Pancreas (tissue), 10 donors: ENCODE measurements at regions not wholly inside any gene's neighbourhood (a gene's known extent, or its start where the extent isn't known, plus 50 kb on each side); places are given as distances from the start of the nearest gene placed in this dataset.
"Not testable (repeated sequence)": the region's sequence is repeated elsewhere in the genome, so short reads cannot be mapped to it uniquely, and the experiment has no call there.

Experiments
- ATAC-seq, 4 donors: fragments of 200-7000 bp; cut with Tn5 transposase; one replicate each; pipeline versions ENCODE4 v1.8.0 to v1.9.1; 2020; ENCODE audit warnings: mild to moderate bottlenecking in 4 of 4, moderate library complexity in 4 of 4
- DNase-seq, 6 donors: peaks; one replicate each; pipeline ENCODE4 v3.0.0-alpha.2; 2020
- FAIRE-seq: peaks from 2 replicates; lab custom pipeline; 2012; peaks lifted over from hg19 to GRCh38; lab: Jason Lieb, UNC
- H3K27ac ChIP-seq, 4 donors: fragments of 200-600 bp; sonication (generic); 1 replicate in 3 of 4; 2 replicates in 1 of 4; pipeline versions ENCODE4 v1.5.0 to v1.8.0; 2020
- H3K27me3 ChIP-seq, 4 donors: fragments of 200-600 bp; one replicate each; pipeline ENCODE4 v1.8.0; 2021
- H3K36me3 ChIP-seq, 3 donors: fragments of 200-600 bp; sonication (generic) in 1 of 3; one replicate each; pipeline versions ENCODE4 v1.5.0 to v1.8.0; 2020 to 2021
- H3K4me1 ChIP-seq, 3 donors: fragments of 200-600 bp; one replicate each; pipeline ENCODE4 v1.8.0; 2021
- H3K4me3 ChIP-seq, 4 donors: fragments of 200-600 bp; sonication (generic) in 2 of 4; one replicate each; pipeline versions ENCODE4 v1.5.0 to v1.8.0; 2020 to 2021
- H3K9me3 ChIP-seq, 4 donors: fragments of 200-600 bp; one replicate each; pipeline ENCODE4 v1.8.0; 2021
- WGBS, 2 donors: extraction: QIAGEN DNeasy Blood & Tissue Kit; methylation state at CpG; one replicate each; pipeline ENCODE4 v1.1.7; 2013; 5-methylcytosine and 5-hydroxymethylcytosine counted together
- intact Hi-C, 3 donors: fragments of 100-400 bp; cut with DNase I; formaldehyde crosslinking; loops; one replicate each; pipeline versions ENCODE4 v1.11.1 to v1.14.2; 2022
- TF ChIP-seq, protein P1 (sequence below), 4 donors: fragments of 200-600 bp; sonication (generic) in 3 of 4; IDR thresholded peaks; one replicate each; pipeline versions ENCODE4 v1.5.0 to v1.8.0; 2021; ENCODE audit warnings: antibody characterized with exemption in 4 of 4
- donor health status: healthy with polysubstance abuse.
- donor health status: DM: no; HTN: no; CAD: no; lungs with moderate emphysema.
- donor health status: DM: no; HTN: no; CAD: no.
- donor health status: control.
- donor health status: control.
- donor health status: Bipolar disorder and iron deficiency.
- donor health status: DM: yes; HTN: yes; CAD: no.
- donor health status: DM: no; HTN: no; CAD: no.
- donor health status: DM: no; HTN: no; CAD: no.
- donor health status: DM: yes; HTN: yes; CAD: no.

DNA sequence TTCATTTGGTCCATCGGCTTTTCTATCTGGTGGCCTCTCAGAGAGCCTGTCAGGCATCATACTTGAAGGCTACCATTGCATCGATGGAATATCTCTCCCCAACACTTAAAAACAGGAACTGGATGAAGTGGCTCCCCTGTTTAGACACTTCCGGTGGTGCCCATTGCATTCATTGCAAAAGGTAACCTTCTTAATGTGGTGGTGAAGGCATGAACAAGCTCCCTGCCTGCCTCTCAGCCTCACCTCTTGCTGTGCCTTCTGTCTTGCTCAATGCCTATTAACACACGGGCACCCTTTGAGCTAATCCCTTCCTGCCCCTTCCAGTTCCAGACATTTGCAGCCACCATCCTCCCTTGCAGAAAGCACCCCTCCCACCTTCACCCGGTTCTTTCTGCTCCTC lies 233.1 kb upstream of the MSX2 start:
- no peaks in the 10 kb centered on the region for H3K27me3 ChIP-seq
- ATAC-seq, result no peak
- WGBS, 2 donors, result 55 to 64% methylated on average over 5 of the region's 5 CpGs
- intact Hi-C loops, result no loop called here
- H3K27ac ChIP-seq, result no peak overlapping the region
- DNase-seq, result no peak
- H3K4me3 ChIP-seq, result no peak overlapping the region
- no peak for FAIRE-seq
- no peaks in the 10 kb centered on the region for H3K9me3 ChIP-seq
- no peaks in the 10 kb centered on the region for H3K36me3 ChIP-seq
- H3K4me1 ChIP-seq, result no peaks in the 10 kb centered on the region
- TF ChIP-seq, protein P1, sequence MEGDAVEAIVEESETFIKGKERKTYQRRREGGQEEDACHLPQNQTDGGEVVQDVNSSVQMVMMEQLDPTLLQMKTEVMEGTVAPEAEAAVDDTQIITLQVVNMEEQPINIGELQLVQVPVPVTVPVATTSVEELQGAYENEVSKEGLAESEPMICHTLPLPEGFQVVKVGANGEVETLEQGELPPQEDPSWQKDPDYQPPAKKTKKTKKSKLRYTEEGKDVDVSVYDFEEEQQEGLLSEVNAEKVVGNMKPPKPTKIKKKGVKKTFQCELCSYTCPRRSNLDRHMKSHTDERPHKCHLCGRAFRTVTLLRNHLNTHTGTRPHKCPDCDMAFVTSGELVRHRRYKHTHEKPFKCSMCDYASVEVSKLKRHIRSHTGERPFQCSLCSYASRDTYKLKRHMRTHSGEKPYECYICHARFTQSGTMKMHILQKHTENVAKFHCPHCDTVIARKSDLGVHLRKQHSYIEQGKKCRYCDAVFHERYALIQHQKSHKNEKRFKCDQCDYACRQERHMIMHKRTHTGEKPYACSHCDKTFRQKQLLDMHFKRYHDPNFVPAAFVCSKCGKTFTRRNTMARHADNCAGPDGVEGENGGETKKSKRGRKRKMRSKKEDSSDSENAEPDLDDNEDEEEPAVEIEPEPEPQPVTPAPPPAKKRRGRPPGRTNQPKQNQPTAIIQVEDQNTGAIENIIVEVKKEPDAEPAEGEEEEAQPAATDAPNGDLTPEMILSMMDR (IDR thresholded peaks at IDR 0.05), result no peak

DNA sequence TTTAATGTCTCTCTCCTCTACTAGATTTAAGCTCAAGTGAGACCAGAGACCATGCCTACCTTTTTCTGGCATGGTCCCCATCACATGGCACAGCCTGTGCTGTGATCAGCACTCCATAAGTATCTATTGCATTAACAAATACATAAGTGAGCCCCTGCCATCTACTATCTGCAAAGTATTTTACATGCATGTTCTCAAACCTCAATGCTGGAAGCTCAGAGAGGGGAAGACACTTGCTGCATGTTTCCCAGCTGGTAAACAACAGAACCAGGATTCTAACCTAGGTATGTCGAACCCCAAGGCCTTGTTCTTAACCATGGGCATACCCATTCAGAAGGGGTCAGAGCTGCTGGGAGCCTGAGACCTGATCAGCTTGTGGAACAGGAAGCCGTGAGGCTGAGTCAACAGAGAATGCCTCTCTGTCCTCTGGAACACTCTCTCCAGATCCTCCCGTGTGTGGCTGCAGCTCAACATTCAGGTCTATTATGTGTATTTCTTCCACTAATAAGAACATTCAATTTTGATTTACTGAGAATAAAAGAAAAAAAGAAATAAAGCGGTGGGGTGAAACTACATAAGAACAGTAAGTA lies 232.5 kb upstream of the MSX2 start:
- no peaks in the 10 kb centered on the region for H3K9me3 ChIP-seq
- H3K27ac ChIP-seq, result no peak overlapping the region
- no peaks in the 10 kb centered on the region for H3K36me3 ChIP-seq
- no peaks in the 10 kb centered on the region for H3K27me3 ChIP-seq
- TF ChIP-seq, protein P1 (IDR thresholded peaks at IDR 0.05), result no peak
- DNase-seq, result no peak
- WGBS, 2 donors, result 48 to 52% methylated on average over 4 of the region's 4 CpGs
- intact Hi-C loops, result no loop called here
- FAIRE-seq, result no peak
- no peak for ATAC-seq
- H3K4me1 ChIP-seq, result no peaks in the 10 kb centered on the region
- H3K4me3 ChIP-seq, result no peak overlapping the region

DNA sequence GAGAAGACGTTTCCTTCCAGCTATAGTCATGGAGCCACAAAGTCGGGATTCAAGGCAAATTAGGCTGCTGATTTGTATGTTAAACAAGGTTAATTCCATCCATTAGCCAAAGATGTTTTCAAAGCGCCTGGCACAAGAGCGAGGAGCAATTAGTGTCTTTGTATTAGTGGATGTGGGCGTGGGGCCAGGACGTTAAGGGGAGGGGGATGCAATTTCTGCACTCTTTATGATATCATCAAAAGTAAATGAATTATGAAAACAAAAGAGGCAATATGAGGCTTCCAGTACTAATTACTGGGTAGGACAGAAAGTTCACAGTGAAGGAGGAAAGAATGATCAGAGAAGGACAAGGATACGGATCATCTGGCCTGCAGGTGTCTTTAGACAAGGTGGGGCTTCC lies 230.9 kb upstream of the MSX2 start:
- FAIRE-seq (no peak), DNase-seq (no peak), ATAC-seq (no peak)
- Histone ChIP-seq H3K4me3 (no peak overlapping the region), H3K27me3 (no peaks in the 10 kb centered on the region), H3K4me1 (no peaks in the 10 kb centered on the region), H3K36me3 (no peaks in the 10 kb centered on the region), H3K27ac (no peak overlapping the region), H3K9me3 (no peaks in the 10 kb centered on the region)
- TF ChIP-seq, protein P1 (IDR thresholded peaks at IDR 0.05), result no peak
- WGBS, 2 donors, result 67 to 73% methylated on average over 7 of the region's 7 CpGs
- intact Hi-C loops, result no loop called here

DNA sequence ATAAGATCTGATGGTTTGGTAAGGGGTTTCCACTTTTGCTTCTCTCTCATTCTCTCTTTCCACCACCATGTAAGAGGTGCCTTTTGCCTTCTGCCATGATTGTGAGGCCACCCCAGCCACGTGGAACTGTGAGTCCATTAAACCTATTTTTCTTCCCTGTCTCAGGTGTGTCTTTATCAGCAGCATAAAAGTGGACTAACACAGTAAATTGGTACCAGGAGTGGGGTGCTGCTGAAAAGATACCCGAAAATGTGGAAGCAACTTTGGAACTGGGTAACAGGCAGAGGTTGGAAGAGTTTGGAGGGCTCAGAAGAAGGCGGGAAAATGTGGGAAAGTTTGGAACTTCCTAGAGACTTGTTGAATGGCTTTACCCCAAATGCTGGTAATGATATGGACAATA lies 226.4 kb upstream of the MSX2 start:
- FAIRE-seq, H3K4me3 ChIP-seq, H3K27ac ChIP-seq, DNase-seq, H3K9me3 ChIP-seq, H3K27me3 ChIP-seq, ATAC-seq, intact Hi-C loops, H3K4me1 ChIP-seq, H3K36me3 ChIP-seq: not testable (repeated sequence)
- 75 to 76% methylated on average over 3 of the region's 3 CpGs for WGBS, 2 donors

DNA sequence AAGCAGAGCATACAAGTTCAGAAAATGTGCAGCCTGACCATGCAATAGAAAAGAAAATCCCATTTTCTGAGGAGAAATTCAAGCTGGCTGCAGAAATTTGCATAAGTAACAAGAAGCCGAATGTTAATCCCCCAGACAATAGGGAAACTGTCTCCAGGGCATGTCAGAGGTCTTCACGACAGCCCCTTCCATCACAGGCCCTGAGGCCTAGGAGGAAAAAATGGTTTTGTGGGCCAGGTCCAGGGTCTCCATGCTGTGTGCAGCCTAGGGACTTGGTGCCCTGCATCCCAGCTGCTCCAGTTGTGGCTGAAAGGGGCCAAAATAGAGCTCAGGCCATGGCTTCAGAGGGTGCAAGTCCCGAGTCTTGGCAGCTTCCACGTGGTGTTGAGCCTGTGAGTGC lies 225.8 kb upstream of the MSX2 start:
- 48 to 55% methylated on average over 4 of the region's 4 CpGs for WGBS, 2 donors

DNA sequence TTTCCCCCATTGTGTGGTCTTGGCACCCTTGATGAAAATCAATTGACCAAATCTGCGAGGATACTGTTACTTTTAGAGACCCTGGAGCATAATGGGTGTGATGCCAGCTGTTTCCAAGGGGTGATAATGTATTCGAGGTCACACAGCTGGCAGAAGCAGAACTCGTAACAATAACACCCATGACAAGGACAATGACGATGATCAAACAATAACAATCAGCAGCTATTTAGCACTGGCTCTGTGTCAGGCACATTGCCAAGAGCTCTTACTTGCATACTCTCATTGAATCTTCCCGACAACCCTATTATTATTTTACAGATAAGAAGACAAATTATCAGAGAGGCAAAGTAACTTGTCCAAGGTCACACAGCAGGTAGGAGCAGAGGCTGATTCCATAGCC lies 223.7 kb upstream of the MSX2 start:
- ATAC-seq (no peak), FAIRE-seq (no peak), DNase-seq (no peak)
- Histone ChIP-seq H3K4me1 (no peaks in the 10 kb centered on the region), H3K9me3 (no peaks in the 10 kb centered on the region), H3K36me3 (no peaks in the 10 kb centered on the region), H3K4me3 (no peak overlapping the region), H3K27me3 (peaks cover 0 to 4% (median 0%) of the 10 kb centered on the region in 4 donors), H3K27ac (no peak overlapping the region)
- WGBS, 2 donors, result 29 to 32% methylated on average over 5 of the region's 5 CpGs
- intact Hi-C loops, result no loop called here
- TF ChIP-seq, protein P1 (IDR thresholded peaks at IDR 0.05), result no peak

More for the DNA sequence above, 225.8 kb upstream of the MSX2 start:
- H3K4me1 ChIP-seq, H3K9me3 ChIP-seq, intact Hi-C loops, ATAC-seq, H3K27me3 ChIP-seq, H3K27ac ChIP-seq, DNase-seq, H3K36me3 ChIP-seq, H3K4me3 ChIP-seq, FAIRE-seq: not testable (repeated sequence)
